ENCODE measurements at regions not wholly inside any gene's neighbourhood (a gene's known extent, or its start where the extent isn't known, plus 50 kb on each side); places are given as distances from the start of the nearest gene placed in this dataset.

DNA sequence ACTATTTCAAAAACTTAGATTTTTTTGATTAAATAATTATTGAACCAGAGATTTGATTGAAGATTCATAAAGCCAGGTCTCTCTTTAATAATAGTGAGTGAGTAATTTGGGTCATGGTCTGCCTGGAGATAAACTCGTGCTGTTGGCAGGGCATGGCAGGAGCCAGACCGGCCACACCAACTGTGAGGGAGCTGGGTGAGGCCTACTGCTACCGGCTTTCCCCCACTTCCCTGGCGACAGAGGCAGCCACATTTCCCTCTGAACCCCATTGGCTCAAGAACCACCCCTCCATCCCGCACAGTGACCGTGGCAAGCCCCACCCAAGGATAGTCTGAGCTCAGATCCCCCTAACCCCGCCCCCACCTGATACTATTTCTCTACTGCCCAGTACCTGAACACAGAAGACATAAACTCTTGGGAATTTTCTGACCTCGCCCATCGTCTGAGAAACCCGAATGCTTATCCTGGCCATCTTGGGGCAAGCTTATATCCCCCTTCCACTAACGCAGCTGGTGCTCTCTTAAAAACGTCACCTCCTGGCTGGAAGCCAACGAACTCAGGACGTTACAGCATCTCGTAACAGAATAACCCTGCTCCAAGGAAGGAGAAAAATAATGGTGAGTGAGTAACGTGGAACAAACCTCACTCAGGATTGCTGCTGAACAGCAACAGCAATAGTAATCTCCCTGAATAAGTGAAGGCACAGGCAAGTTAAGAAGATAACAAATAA lies 627.6 kb upstream of the PCDH9 start:
- intact Hi-C loops (cut with DNase I; ENCODE audit: low total_unique reads), result no loop called here
- no peaks in the 10 kb centered on the region for H3K4me1 ChIP-seq
- peaks cover 0 to 18% (median 8%) of the 10 kb centered on the region in 8 donors for H3K9me3 ChIP-seq
- TF ChIP-seq, protein P1, sequence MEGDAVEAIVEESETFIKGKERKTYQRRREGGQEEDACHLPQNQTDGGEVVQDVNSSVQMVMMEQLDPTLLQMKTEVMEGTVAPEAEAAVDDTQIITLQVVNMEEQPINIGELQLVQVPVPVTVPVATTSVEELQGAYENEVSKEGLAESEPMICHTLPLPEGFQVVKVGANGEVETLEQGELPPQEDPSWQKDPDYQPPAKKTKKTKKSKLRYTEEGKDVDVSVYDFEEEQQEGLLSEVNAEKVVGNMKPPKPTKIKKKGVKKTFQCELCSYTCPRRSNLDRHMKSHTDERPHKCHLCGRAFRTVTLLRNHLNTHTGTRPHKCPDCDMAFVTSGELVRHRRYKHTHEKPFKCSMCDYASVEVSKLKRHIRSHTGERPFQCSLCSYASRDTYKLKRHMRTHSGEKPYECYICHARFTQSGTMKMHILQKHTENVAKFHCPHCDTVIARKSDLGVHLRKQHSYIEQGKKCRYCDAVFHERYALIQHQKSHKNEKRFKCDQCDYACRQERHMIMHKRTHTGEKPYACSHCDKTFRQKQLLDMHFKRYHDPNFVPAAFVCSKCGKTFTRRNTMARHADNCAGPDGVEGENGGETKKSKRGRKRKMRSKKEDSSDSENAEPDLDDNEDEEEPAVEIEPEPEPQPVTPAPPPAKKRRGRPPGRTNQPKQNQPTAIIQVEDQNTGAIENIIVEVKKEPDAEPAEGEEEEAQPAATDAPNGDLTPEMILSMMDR (IDR thresholded peaks at IDR 0.05 in 8 of 11, conservative IDR thresholded peaks at IDR 0.05 in 3 of 11), result no peak
- TF ChIP-seq POLR2A (IDR thresholded peaks at IDR 0.05), result no peak
- TF ChIP-seq POLR2AphosphoS5 (IDR thresholded peaks at IDR 0.05), result no peak
- H3K4me3 ChIP-seq, result no peak overlapping the region
- DNase-seq, result no peak
- H3K36me3 ChIP-seq, result no peaks in the 10 kb centered on the region
- no peaks in the 10 kb centered on the region for H3K27me3 ChIP-seq (replicated peaks in 1 of 7)
- no peak overlapping the region for H3K27ac ChIP-seq
- WGBS, 5 donors, result 87 to 94% (median 88%) methylated on average over 16 of the region's 16 CpGs

DNA sequence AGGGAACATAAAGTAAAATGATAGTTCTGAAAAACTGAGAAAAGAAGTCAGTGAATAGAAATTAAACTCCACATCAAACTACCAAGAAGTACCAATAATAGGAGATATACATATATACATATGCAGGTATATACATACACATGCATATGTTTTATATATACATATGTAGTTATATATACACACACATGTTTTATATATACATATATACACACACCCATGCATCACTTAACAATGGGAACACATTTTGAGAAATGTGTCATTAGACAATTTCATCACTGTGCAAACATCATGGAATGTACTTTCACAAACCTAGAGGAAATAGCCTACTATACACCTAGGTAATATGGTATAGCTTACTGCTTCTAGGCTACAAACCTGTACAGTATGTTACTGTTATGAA lies 626.8 kb upstream of the PCDH9 start:
- Histone ChIP-seq H3K9me3 (peaks cover 0 to 11% (median 4%) of the 10 kb centered on the region in 8 donors), H3K27me3 (replicated peaks in 1 of 7) (no peaks in the 10 kb centered on the region), H3K4me1 (no peaks in the 10 kb centered on the region), H3K4me3 (no peak overlapping the region), H3K36me3 (no peaks in the 10 kb centered on the region), H3K27ac (no peak overlapping the region)
- intact Hi-C loops (cut with DNase I; ENCODE audit: low total_unique reads), result no loop called here
- TF ChIP-seq POLR2AphosphoS5 (IDR thresholded peaks at IDR 0.05) (no peak), POLR2A (IDR thresholded peaks at IDR 0.05) (no peak)
- TF ChIP-seq, protein P1 (IDR thresholded peaks at IDR 0.05 in 8 of 11, conservative IDR thresholded peaks at IDR 0.05 in 3 of 11), result no peak
- no peak for DNase-seq

DNA sequence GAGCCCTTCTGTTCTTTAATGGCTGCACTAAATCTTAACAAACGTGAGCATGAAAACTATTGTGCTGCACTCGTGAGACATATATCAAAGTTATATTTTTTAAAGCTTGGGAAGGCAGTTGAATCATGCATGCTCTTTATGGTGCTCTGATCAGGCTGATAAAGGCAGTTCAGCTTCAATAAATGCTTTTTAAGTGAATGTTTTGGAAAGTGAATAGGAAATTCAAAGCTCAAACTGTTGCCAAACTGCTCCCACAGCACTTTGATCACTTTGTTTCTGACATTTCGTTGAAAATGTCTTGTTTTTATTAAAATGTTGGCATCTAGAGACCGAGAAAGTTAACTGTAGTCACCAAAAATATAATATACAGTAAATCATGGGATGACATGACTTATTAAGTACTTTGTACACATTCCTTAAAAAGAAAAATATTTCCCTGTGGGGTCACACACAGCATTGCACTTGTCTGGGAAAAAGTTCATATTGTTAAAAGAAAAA lies 625.7 kb upstream of the PCDH9 start:
- DNase-seq, result no peak
- TF ChIP-seq POLR2A (IDR thresholded peaks at IDR 0.05), result no peak
- TF ChIP-seq, protein P1 (IDR thresholded peaks at IDR 0.05 in 8 of 11, conservative IDR thresholded peaks at IDR 0.05 in 3 of 11), result no peak
- no peak for TF ChIP-seq POLR2AphosphoS5 (IDR thresholded peaks at IDR 0.05)
- Histone ChIP-seq H3K36me3 (no peaks in the 10 kb centered on the region), H3K4me3 (no peak overlapping the region), H3K27me3 (replicated peaks in 1 of 7) (no peaks in the 10 kb centered on the region), H3K4me1 (no peaks in the 10 kb centered on the region), H3K9me3 (peaks cover 0 to 6% (median 3%) of the 10 kb centered on the region in 8 donors), H3K27ac (no peak overlapping the region)
- 16 to 30% (median 24%) methylated on average over 4 of the region's 4 CpGs for WGBS, 5 donors
- intact Hi-C loops (cut with DNase I; ENCODE audit: low total_unique reads), result no loop called here

DNA sequence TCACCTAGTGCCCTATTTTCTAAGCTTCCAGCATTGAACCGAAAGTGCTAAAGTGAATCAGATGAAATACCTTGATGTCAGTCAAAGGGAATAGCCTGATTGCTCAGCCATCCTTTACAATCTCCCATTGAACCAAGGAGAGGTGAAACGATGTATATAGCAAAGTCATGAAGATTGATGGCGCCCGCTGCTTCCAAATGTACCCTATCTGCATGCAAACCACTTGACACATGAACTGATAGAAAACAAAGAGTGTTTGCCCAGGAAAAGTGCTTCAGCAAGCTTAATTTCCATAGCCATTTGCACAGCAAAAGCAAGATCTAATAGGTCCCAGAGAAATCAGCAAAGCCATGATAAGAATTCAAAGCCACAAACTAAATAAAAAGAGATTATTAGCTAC lies 624.9 kb upstream of the PCDH9 start:
- intact Hi-C loops (cut with DNase I; ENCODE audit: low total_unique reads), result no loop called here

More for the DNA sequence above, 624.9 kb upstream of the PCDH9 start:
- Histone ChIP-seq H3K27ac (no peak overlapping the region), H3K27me3 (replicated peaks in 1 of 7) (no peaks in the 10 kb centered on the region), H3K4me1 (no peaks in the 10 kb centered on the region), H3K36me3 (no peaks in the 10 kb centered on the region), H3K9me3 (peaks cover 0 to 6% (median 0%) of the 10 kb centered on the region in 8 donors), H3K4me3 (no peak overlapping the region)
- TF ChIP-seq POLR2A (IDR thresholded peaks at IDR 0.05) (no peak), POLR2AphosphoS5 (IDR thresholded peaks at IDR 0.05) (no peak)
- TF ChIP-seq, protein P1 (IDR thresholded peaks at IDR 0.05 in 8 of 11, conservative IDR thresholded peaks at IDR 0.05 in 3 of 11), result no peak
- 80 to 90% (median 83%) methylated on average over 4 of the region's 4 CpGs for whole genome bisulfite sequencing, 5 donors
- no peak for DNase-seq

All from spleen (tissue), 11 donors.